GM20000 (cell line): ENCODE measurements at regions not wholly inside any gene's neighbourhood (a gene's known extent, or its start where the extent isn't known, plus 50 kb on each side); places are given as distances from the start of the nearest gene placed in this dataset.

Experiments
- DNase-seq: peaks from one replicate; pipeline ENCODE4 v3.0.0; 2012; ENCODE audit warnings: low spot score
- CTCF ChIP-seq: IDR thresholded peaks from 2 replicates; pipeline ENCODE4 v1.5.1; 2012; ENCODE audit warnings: mild to moderate bottlenecking, control low read depth; ENCODE audit errors: extremely low read depth, missing control alignments

GRCh38 chr2:5854797-5855196 lies 162.6 kb downstream of the SOX11 start:
- no peak for TF ChIP-seq CTCF
- DNase-seq: no peak

GRCh38 chr2:5867056-5867455 lies 174.9 kb downstream of the SOX11 start:
- DNase-seq: no peak

GRCh38 chr2:5868931-5869330 lies 176.7 kb downstream of the SOX11 start:
- no peak for DNase-seq
- no peak for TF ChIP-seq CTCF

More at GRCh38 chr2:5867056-5867455, 174.9 kb downstream of the SOX11 start:
- no peak for TF ChIP-seq CTCF

GRCh38 chr2:5869936-5870335 lies 177.8 kb downstream of the SOX11 start:
- DNase-seq: no peak
- no peak for TF ChIP-seq CTCF

GRCh38 chr2:5877360-5877759 lies 185.2 kb downstream of the SOX11 start:
- TF ChIP-seq CTCF: no peak
- DNase-seq: no peak

- DNase-seq: no peak
- no peak for TF ChIP-seq CTCF
Measured at GRCh38 chr2:5885451-5886173, 193.4 kb downstream of the SOX11 start.

GRCh38 chr2:5886462-5886861 lies 194.3 kb downstream of the SOX11 start:
- TF ChIP-seq CTCF: no peak
- DNase-seq: no peak
